ENCODE measurements at regions not wholly inside any gene's neighbourhood (a gene's known extent, or its start where the extent isn't known, plus 50 kb on each side); places are given as distances from the start of the nearest gene placed in this dataset.

DNA sequence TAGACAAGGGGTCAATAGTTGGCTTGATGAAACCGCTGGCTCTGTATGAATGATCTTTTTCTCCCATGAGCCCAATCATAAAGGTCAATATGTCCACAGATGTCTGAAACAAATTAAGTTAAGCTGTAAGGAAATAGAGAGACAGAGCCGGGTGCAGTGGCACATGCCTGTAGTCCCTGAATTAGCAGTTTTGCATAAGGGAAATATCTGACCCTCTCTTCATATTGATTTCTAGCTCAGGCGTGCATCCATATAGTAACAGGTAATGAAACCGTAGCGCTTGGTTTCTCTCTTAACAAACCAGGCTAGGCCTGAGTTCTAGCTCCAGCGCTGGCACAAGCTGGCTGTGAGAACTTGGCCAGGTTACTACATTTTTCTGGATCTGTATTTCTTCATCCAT is 118.1 kb upstream of the ERCC6L2 start:
- H3K4me3 ChIP-seq = no peak overlapping the region
- no peak for ATAC-seq
- no peak for DNase-seq
- H3K27ac ChIP-seq = peak overlapping the region in 2 of 4 donors; percentile 14 to 36
- no peak for TF ChIP-seq POLR2A (IDR thresholded peaks at IDR 0.05)
- no peaks in the 10 kb centered on the region for H3K36me3 ChIP-seq (replicated peaks in 1 of 2; ENCODE audit: insufficient read depth in 1 of 2, low read depth in 2 of 2)
- 86 to 90% methylated on average over 6 of the region's 6 CpGs for WGBS, 2 donors
- H3K4me1 ChIP-seq = peaks cover 28% of the 10 kb centered on the region
- H3K27me3 ChIP-seq = no peaks in the 10 kb centered on the region
- H3K9me3 ChIP-seq = no peaks in the 10 kb centered on the region
- intact Hi-C loops (cut with DNase I) = no loop called here

DNA sequence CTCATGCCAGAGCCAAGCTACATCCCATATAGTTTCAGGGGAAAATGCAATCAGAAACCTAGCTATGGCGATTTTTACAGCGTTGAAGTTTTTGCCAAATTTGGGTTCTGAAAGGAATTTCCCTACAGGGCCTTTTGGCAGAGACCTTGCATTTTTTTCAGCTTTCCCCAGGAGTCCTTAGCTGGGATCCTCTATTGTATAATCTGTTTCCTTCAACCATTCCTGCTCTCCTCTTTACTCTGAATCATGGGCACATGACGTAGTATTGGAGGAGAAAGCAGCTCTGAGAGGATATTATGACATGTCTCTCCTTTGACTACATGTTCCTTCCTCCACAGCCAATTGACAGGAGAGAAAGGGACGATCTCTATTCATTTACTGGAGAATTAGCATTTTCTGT is 118.5 kb upstream of the ERCC6L2 start:
- Histone ChIP-seq H3K27ac (peak overlapping the region in 2 of 4 donors; percentile 14 to 36), H3K27me3 (no peaks in the 10 kb centered on the region), H3K4me1 (peaks cover 32% of the 10 kb centered on the region), H3K4me3 (no peak overlapping the region), H3K9me3 (no peaks in the 10 kb centered on the region), H3K36me3 (replicated peaks in 1 of 2; ENCODE audit: insufficient read depth in 1 of 2, low read depth in 2 of 2) (no peaks in the 10 kb centered on the region)
- peak; percentile 54 for ATAC-seq
- no peak for TF ChIP-seq POLR2A (IDR thresholded peaks at IDR 0.05)
- TF ChIP-seq, protein P1, sequence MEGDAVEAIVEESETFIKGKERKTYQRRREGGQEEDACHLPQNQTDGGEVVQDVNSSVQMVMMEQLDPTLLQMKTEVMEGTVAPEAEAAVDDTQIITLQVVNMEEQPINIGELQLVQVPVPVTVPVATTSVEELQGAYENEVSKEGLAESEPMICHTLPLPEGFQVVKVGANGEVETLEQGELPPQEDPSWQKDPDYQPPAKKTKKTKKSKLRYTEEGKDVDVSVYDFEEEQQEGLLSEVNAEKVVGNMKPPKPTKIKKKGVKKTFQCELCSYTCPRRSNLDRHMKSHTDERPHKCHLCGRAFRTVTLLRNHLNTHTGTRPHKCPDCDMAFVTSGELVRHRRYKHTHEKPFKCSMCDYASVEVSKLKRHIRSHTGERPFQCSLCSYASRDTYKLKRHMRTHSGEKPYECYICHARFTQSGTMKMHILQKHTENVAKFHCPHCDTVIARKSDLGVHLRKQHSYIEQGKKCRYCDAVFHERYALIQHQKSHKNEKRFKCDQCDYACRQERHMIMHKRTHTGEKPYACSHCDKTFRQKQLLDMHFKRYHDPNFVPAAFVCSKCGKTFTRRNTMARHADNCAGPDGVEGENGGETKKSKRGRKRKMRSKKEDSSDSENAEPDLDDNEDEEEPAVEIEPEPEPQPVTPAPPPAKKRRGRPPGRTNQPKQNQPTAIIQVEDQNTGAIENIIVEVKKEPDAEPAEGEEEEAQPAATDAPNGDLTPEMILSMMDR (IDR thresholded peaks at IDR 0.05) = no peak
- intact Hi-C loops (cut with DNase I) = no loop called here
- WGBS, 2 donors = 48 to 55% methylated on average over 4 of the region's 4 CpGs
- peak in 1 of 4 donors; percentile 9 for DNase-seq

DNA sequence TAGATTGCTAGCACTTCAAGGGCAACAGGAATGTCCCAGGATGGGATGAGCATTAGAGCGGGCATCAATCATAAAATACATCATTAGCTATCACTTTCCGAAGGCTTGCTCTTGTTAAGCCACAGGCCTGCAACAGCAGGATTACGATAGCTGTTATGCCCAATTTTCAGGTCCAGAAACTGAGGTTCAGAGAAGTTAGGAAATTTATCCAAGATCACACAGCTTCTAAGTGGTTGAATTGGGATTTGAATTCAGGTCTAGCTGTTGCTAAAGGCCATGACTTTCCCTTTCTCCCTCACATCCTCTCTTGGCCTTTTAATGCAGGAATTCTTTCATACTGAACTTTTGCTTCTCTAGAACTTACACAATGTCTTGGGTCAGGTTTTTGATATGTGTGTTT is 119.4 kb upstream of the ERCC6L2 start:
- no peaks in the 10 kb centered on the region for H3K27me3 ChIP-seq
- H3K4me3 ChIP-seq = no peak overlapping the region
- no peak for TF ChIP-seq POLR2A (IDR thresholded peaks at IDR 0.05)
- TF ChIP-seq, protein P1 (IDR thresholded peaks at IDR 0.05) = no peak
- peak overlapping the region in 1 of 4 donors; percentile 6 for H3K27ac ChIP-seq
- H3K36me3 ChIP-seq (replicated peaks in 1 of 2; ENCODE audit: insufficient read depth in 1 of 2, low read depth in 2 of 2) = no peaks in the 10 kb centered on the region
- H3K9me3 ChIP-seq = no peaks in the 10 kb centered on the region
- intact Hi-C loops (cut with DNase I) = no loop called here
- DNase-seq (no peak), ATAC-seq (no peak)
- H3K4me1 ChIP-seq = peaks cover 32% of the 10 kb centered on the region
- WGBS, 2 donors = 94 to 100% methylated on average over 3 of the region's 3 CpGs

DNA sequence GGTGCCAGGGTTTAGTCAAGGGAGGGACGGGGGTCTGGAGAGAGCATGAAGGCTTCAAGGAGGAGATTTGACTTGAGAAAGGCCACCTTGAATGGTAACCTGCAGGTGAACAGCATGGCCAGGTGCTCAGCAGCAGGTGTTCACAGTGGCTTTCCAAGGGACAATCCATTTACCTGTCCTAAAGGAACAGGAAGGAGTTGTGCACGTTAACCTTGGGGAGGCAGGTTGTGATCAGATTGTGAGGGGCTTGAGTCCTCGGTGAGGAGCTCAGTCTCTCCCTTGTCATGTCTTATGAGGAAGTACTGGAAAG is 120.1 kb upstream of the ERCC6L2 start:
- WGBS, 2 donors = 58 to 74% methylated on average over 3 of the region's 3 CpGs
- no peak overlapping the region for H3K27ac ChIP-seq
- DNase-seq (no peak), ATAC-seq (no peak)
- H3K27me3 ChIP-seq = no peaks in the 10 kb centered on the region
- peaks cover 32% of the 10 kb centered on the region for H3K4me1 ChIP-seq
- H3K4me3 ChIP-seq = no peak overlapping the region
- TF ChIP-seq POLR2A (IDR thresholded peaks at IDR 0.05) = no peak
- TF ChIP-seq, protein P1 (IDR thresholded peaks at IDR 0.05) = no peak
- intact Hi-C loops (cut with DNase I) = no loop called here
- H3K36me3 ChIP-seq (replicated peaks in 1 of 2; ENCODE audit: insufficient read depth in 1 of 2, low read depth in 2 of 2) = no peaks in the 10 kb centered on the region
- no peaks in the 10 kb centered on the region for H3K9me3 ChIP-seq

DNA sequence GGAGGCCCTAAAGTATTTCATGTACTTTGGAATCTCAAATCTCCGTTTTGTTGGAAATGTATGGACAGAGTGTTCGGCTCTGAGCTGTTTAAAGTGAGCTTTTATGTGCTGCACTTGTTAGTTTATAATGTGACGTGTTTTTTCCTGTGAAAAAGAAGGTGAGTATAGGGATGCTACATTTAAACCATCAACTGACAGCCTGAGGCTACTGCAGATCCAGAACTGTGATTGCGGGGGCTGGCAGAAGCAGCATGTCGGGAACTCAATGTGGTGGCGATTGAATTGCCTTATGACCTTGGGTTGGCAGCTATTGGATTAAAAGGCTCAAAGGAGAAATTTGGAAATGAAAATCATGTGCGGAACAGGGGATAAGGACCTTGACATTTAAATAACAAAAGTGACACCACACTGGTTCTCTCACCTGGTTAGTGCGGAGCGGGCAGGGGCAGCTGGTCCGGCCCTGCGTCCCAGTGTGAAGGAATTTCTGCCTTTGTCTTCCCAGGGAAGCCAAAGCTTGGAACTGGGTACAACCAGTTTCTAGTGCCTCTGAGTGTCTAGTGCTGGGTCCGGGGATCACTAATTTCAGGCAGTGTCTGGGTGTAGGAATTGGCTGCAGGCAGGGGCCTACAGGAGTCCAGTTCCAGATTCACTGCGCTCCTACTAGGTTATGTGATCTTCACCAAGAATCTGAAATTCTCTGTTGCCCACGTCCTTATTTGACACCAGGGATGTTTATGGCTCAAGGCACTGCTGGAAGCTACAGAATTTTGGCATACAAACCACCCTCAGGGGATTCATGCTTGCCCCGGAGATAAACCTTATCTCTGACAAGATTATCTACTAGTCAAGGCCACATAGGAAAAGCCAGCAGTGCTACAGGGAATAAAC is 120.7 kb upstream of the ERCC6L2 start:
- H3K9me3 ChIP-seq = no peaks in the 10 kb centered on the region
- H3K27me3 ChIP-seq = no peaks in the 10 kb centered on the region
- 75 to 79% methylated on average over 15 of the region's 15 CpGs for WGBS, 2 donors
- DNase-seq = no peak
- no peak overlapping the region for H3K27ac ChIP-seq
- intact Hi-C loops (cut with DNase I) = no loop called here
- TF ChIP-seq, protein P1 (IDR thresholded peaks at IDR 0.05) = no peak
- no peak for TF ChIP-seq POLR2A (IDR thresholded peaks at IDR 0.05)
- ATAC-seq = no peak
- H3K36me3 ChIP-seq (replicated peaks in 1 of 2; ENCODE audit: insufficient read depth in 1 of 2, low read depth in 2 of 2) = no peaks in the 10 kb centered on the region
- H3K4me1 ChIP-seq = peaks cover 32% of the 10 kb centered on the region
- H3K4me3 ChIP-seq = no peak overlapping the region
